ENCODE measurements at regions not wholly inside any gene's neighbourhood (a gene's known extent, or its start where the extent isn't known, plus 50 kb on each side); places are given as distances from the start of the nearest gene placed in this dataset.

DNA sequence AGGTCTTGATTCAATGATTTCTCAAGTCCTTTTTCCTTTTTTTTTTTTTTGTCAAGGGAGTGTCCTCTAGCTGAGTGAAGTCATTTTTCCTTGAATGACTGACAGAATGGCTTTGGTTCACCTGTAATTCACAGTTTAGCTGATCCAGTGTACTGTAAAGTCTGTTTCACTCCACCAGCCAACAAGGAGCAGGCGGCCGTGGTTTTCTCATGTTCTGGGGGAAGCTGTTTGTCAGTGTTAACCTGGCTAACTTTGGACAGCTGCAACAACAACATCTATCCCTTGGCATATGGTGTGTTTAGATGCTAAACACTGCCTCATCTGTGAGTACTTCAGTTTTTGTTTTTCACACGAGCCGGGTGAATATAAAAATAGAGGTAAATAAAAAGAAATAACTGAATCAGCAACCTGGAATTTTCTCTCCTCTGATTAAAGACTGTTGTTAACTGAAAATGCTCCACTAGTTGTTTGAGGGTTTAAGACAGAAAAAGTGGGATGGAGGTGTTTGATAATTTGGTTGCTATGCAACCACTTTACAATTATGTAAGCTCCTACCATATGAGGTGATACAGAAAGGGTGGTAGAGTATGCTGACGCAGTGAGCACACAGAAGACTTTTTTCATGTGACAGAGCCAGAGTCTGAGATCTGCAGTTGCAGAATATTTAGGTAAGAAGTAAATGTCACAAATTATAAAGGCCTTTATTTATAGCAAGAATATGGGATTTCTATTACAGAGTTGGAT lies 50.3 kb upstream of the SLC2A13 start:
- TF ChIP-seq, protein P1, sequence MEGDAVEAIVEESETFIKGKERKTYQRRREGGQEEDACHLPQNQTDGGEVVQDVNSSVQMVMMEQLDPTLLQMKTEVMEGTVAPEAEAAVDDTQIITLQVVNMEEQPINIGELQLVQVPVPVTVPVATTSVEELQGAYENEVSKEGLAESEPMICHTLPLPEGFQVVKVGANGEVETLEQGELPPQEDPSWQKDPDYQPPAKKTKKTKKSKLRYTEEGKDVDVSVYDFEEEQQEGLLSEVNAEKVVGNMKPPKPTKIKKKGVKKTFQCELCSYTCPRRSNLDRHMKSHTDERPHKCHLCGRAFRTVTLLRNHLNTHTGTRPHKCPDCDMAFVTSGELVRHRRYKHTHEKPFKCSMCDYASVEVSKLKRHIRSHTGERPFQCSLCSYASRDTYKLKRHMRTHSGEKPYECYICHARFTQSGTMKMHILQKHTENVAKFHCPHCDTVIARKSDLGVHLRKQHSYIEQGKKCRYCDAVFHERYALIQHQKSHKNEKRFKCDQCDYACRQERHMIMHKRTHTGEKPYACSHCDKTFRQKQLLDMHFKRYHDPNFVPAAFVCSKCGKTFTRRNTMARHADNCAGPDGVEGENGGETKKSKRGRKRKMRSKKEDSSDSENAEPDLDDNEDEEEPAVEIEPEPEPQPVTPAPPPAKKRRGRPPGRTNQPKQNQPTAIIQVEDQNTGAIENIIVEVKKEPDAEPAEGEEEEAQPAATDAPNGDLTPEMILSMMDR (IDR thresholded peaks at IDR 0.05; ENCODE audit: insufficient read depth, low read length, poor library complexity, severe bottlenecking) = no peak
- TF ChIP-seq EZH2phosphoT487 (conservative IDR thresholded peaks at IDR 0.05; ENCODE audit: low read length) = no peak

Data from SU-DHL-6 (cell line).